NCI-H2196 (cell line): ENCODE measurements at regions not wholly inside any gene's neighbourhood (a gene's known extent, or its start where the extent isn't known, plus 50 kb on each side); places are given as distances from the start of the nearest gene placed in this dataset.

Experiments
- DNase-seq: peaks from one replicate; lab custom pipeline; 2025; ENCODE audit not compliant: unreplicated experiment; lab: John Stamatoyannopoulos, UW

- DNase-seq, result no peak
Measured at GRCh38 chr15:39194106-39194830, 386.6 kb upstream of the THBS1 start.

- no peak for DNase-seq
Measured at GRCh38 chr15:39195961-39196486, 384.9 kb upstream of the THBS1 start.

DNA sequence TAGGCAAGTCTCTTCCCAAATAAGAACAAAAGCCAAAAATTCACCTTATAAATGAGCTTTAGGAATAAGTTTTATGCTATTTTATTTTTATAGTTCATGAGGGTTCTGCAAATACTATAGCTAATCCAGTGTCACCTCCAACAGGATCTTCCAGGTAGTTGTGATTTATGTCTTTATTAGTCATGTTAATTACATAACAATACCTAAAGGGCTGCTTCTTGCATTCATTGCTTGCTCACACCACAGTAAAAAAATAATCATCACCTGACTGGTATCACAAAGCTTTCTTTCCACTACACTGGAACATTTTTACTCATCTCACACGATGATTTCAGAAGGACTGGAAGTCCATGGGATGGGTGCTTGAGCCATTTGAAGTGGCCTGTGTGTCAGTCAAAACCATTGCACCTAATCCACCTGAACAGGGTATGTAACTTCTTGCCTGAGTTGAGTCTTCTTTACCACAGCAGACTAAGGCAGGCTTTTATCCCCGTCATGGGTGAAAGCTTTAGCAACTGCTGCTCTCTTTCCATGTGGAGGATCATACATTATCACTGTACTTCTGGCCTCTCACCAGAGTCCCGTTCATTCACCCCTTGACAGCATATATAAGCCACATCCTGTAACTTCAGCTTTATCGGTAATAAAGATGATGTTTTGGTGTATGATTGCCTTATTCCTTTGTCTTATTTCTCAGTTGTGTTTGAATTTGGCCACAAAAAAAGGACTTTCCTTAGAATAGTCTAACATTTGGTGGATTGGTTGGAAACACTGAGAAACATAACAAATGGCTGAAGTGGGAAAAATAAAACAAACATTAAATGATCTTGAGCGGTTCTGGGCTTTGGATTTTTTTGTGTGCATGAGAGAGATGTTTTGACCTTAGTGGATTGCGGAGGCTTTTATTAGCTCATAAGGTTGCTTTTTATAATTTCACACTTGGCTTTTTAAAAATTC is 382.6 kb upstream of the THBS1 start:
- no peak for DNase-seq

- DNase-seq, result no peak
Measured at GRCh38 chr15:39199076-39199475, 381.8 kb upstream of the THBS1 start.

DNA sequence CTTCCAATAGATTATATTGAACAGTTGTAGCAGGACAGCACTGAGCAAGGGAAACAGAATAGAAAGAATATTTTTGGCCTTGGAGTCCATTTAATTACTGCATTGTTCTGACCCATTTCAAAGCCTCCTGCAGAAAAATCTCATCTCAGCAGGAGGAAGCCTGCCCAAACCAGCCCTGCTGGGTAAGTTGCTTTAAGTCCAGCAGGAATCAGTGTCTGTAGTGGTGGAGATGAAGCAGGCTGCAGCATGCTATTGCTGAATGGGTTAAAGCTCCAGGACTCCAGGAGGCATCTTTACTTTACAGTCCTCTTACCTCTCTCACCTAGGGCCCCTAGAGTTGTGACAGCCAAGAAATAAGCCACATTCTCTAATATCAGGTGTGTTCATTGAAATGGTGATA is 380.3 kb upstream of the THBS1 start:
- DNase-seq, result no peak

DNA sequence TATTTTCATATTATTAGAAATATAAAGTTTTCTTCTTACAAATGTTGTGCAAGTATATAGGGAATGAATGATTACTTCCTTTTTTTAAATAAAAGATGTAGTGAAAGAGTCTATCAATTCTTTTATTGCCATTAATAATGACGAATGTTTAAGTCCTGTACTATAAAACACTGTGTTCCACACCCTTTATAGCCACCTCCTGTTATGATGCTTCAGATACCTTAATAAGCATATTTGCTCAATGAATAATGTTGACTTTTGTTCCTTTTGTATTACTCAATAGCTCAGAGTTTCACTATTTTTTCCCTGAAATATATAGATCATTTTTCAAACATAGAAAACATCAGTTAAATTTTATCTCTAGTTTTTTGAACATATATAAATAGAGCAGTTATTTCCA is 378.2 kb upstream of the THBS1 start:
- DNase-seq, result no peak

- DNase-seq, result no peak
Measured at GRCh38 chr15:39204031-39204430, 376.8 kb upstream of the THBS1 start.

DNA sequence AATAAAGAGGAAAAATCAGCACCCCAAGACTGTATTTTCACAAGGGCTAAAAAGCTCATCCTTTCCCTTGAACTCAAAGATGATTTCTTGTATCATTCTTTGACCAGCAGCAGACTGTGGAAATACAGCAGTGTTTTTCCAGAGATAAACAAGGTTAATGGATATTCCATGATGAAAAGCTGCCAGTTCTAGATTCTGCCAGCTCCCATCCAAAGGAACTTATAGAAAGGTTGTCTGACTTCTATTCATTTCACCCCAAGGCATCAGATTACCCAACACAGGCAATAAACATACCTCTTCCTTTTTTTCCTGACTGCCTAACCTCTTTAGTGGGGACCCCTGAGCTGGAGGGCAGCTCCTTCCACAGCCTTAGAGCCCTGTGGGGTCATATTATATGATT is 375.8 kb upstream of the THBS1 start:
- DNase-seq, result no peak

GRCh38 chr15:39205506-39206371 is 375.1 kb upstream of the THBS1 start:
- no peak for DNase-seq

- DNase-seq, result no peak
Measured at GRCh38 chr15:39207532-39208115, 373.3 kb upstream of the THBS1 start.

DNA sequence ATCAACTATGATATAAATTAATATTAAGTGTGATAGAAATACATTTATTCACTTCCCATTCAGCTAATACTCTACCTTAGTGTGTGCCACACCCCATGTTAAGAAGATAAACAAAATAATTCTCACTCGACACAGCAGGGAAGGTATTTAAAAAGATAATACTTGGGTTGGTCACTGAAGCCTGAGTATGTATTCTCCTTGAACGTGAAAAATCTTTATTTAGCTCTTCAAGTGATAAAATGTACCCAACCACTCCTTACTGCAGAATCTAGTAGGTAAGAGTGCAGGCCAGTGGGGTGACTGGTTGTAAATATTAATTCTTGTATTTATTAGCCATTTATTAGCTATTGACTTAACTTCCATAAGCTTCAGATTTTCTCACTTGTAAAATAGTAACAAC is 372.7 kb upstream of the THBS1 start:
- no peak for DNase-seq

DNA sequence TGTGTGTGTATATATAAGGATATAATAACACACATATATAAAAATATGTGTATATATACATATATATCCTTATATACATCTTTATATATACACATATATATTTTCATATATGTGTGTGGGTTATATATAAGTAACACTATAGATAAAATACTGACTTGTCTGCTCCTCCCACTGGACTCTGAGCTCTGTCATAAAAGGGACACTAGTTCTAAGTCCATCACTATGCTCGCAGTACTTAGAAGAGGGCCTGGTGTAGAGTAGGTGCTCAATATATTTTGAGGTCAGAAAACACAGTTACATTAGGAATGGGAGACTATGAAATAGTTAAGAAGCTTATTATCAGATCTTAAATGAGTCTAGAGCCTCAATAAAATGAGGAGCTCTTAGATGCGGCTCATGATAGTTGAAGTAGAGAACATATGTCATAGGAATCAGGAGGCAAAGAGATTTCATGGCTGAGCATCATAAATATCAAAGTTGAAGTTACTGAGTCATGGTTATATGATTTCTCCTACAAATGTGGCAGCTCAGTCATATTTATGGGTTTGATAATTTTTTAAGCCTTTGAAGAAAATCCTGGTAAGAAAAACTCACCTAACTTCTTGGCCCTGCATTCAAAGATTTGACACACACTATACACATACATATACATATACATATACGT is 371.2 kb upstream of the THBS1 start:
- DNase-seq, result no peak

- no peak for DNase-seq
Measured at GRCh38 chr15:39211108-39211979, 369.5 kb upstream of the THBS1 start.

DNA sequence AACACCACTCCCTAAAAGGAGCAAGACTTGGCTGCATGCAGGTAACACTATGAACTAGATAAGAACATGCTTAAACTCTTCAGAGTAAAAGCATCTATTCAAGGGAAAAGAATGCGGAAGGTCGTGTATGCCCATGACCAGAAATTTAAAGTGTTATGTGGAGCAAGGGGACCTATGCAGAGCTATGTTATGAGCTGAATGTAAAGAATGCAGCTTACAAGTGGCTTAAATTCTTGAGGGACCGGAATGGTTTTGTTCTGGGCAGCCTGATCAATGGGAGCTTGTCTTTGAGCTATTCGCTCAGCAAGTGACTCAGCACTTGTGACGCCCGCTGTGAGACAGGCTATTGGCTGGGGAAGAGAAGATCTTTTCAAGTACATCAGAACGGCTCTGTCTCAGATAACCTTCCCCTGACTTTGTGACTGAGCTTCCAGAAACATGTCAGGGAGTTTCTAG is 367.5 kb upstream of the THBS1 start:
- no peak for DNase-seq

DNA sequence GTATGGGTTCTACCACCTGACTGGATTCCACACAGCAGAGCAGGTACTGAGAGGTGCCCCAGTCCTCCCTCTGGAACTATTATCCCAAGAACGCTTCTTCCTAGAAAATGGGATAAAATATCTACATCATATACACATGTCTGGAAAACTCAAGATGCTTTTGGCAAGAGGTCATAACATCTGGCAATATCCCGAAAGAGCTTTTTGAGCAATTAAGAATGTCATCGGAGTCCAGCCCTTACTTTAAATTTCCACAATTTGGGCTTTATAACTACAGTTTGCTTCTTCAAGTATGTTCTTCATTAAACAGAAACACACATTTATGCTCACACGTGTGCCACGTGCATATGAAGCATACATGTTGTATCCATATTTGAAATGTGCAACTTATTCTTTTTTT is 365.9 kb upstream of the THBS1 start:
- no peak for DNase-seq

DNA sequence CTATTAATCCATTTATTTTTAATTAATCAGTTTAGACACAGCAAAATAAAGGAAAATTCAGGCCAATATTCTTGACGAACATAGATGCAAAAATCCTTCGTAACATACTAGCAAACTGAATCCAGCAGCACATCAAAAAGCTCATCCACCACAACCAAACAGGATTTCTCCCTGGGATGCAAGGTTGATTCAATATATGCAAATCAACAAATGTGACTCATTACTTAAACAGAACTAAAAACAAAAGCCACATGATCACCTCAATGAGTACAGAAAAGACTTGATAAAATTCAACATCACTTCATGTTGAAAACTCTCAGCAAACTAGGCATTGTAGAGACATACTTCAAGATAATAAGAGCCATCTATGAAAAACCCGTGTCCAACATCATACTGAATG is 364.1 kb upstream of the THBS1 start:
- DNase-seq, result no peak

GRCh38 chr15:39219608-39220007 is 361.3 kb upstream of the THBS1 start:
- DNase-seq, result no peak

DNA sequence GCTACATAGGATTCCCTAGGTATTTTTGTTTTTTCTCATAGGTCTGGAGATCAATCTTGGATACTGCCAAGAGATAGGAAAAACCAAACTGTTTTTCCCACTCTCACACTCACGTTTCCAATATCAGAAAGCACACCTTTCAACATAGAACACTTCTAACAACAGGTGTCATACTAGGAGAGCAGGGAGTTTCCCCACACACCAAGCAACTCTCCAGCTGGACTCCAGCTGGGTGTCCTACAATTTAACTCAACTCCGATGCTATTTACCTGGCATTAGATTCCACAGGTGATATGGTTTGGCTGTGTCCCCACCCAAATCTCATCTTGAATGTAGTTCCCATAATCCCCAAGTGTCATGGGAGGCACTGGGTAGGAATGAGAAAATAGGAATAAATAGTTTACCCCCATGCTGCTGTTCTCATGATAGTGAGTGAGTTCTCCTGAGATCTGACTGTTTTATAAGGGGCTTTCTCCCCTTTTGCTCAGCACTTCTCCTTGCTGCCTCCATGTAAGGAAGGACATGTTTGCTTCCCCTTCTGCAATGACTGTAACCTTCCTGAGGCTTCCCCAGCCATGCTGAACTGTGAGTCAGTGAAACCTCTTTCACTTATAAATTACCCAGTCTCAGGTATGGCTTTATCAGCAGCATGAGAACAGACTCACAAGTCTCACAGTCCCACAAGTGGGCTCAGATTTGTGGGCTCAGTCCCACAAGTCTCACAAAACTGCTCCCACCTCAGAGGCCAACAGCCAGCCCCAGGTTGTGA is 354.5 kb upstream of the THBS1 start:
- DNase-seq, result no peak
